BLaER1 (cell line): ENCODE measurements at regions not wholly inside any gene's neighbourhood (a gene's known extent, or its start where the extent isn't known, plus 50 kb on each side); places are given as distances from the start of the nearest gene placed in this dataset.
A peak's percentile ranks its signal among the peaks of the same experiment; 100 is the strongest.

Experiments used
- H3K27ac ChIP-seq: shearing (Covaris generic); formaldehyde crosslinking; 2 replicates; pipeline ENCODE4 v1.8.1; 2022
- H3K27me3 ChIP-seq: shearing (Covaris generic); formaldehyde crosslinking; 2 replicates; pipeline ENCODE4 v1.8.1; 2022
- H3K36me3 ChIP-seq: shearing (Covaris generic); formaldehyde crosslinking; 2 replicates; pipeline ENCODE4 v1.8.1; 2022
- H3K4me1 ChIP-seq: shearing (Covaris generic); formaldehyde crosslinking; 2 replicates; pipeline ENCODE4 v1.8.1; 2022
- H3K4me2 ChIP-seq: shearing (Covaris generic); formaldehyde crosslinking; 2 replicates; pipeline ENCODE4 v1.8.1; 2022
- H3K4me3 ChIP-seq: shearing (Covaris generic); formaldehyde crosslinking; 2 replicates; pipeline ENCODE4 v1.8.1; 2022
- H3K9ac ChIP-seq: shearing (Covaris generic); formaldehyde crosslinking; 2 replicates; pipeline ENCODE4 v1.8.1; 2022
- H3K9me3 ChIP-seq: shearing (Covaris generic); formaldehyde crosslinking; 2 replicates; pipeline ENCODE4 v1.8.1; 2022
- H4K20me1 ChIP-seq: shearing (Covaris generic); formaldehyde crosslinking; 2 replicates; pipeline ENCODE4 v1.8.1; 2022
- Cebpa-rat ChIP-seq: shearing (Covaris generic); IDR thresholded peaks from 2 replicates; pipeline ENCODE4 v1.8.1; 2022

GRCh38 chr1:244957122-244957521 is 92.8 kb upstream of the HNRNPU start:
- Histone ChIP-seq H3K9me3 (no peaks in the 10 kb centered on the region), H3K9ac (no peak overlapping the region), H3K36me3 (no peaks in the 10 kb centered on the region), H3K27ac (no peak overlapping the region), H3K4me3 (no peak overlapping the region), H3K4me2 (peak overlapping the region; percentile 65; the same call in 1 of the 2 replicates), H3K27me3 (no peaks in the 10 kb centered on the region), H3K4me1 (peaks cover 32% of the 10 kb centered on the region), H4K20me1 (no peaks in the 10 kb centered on the region)
- no peak for TF ChIP-seq Cebpa-rat

DNA sequence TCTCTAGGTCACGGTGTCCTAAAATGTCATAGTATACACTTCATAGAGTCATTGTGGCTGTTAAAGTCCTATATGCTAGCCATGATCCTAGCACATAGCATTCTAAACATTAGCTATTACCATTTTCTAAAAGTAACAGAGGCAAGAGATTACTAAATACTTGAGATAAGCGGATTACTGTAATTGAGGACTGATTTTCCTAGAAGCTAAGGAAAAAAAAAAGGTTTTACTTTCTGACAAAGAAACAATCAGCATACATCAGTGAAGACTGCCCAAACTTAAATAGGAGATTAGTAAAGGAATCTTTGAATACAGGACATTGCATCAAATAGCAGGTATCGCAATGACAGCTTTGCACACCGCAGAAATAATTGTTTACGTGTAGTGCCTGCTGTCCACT is 91.3 kb upstream of the HNRNPU start:
- Histone ChIP-seq H3K4me1 (peaks cover 32% of the 10 kb centered on the region), H3K27ac (no peak overlapping the region), H3K4me3 (no peak overlapping the region), H4K20me1 (no peaks in the 10 kb centered on the region), H3K27me3 (no peaks in the 10 kb centered on the region), H3K36me3 (no peaks in the 10 kb centered on the region), H3K9me3 (no peaks in the 10 kb centered on the region), H3K4me2 (no peak overlapping the region), H3K9ac (no peak overlapping the region)
- TF ChIP-seq Cebpa-rat = no peak

- Histone ChIP-seq H3K36me3 (no peaks in the 10 kb centered on the region), H3K9ac (no peak overlapping the region), H3K4me2 (peak overlapping the region; percentile 34), H3K27ac (no peak overlapping the region), H3K4me1 (peaks cover 32% of the 10 kb centered on the region), H4K20me1 (no peaks in the 10 kb centered on the region), H3K4me3 (no peak overlapping the region), H3K27me3 (no peaks in the 10 kb centered on the region), H3K9me3 (no peaks in the 10 kb centered on the region)
- no peak for TF ChIP-seq Cebpa-rat
These were observed 90.0 kb upstream of the HNRNPU start for GRCh38 chr1:244954359-244954758.

DNA sequence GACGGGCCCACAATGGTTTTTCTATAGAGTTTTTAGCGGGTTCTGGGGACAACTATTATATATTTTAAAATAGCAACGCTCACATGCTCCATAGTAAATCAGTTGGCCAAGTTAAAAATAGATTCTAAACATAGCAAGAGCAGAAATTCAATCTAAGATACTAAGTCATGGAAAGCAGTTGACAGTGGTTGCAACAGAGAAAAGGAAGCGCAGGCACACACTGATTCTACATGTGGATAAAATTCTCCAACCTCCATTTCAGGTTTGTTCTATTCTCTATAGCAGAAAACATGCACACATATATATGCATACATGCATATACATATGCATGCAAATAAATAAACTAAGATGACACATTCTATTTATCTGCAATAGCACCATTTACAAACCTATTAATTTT is 89.6 kb upstream of the HNRNPU start:
- Histone ChIP-seq H3K27ac (no peak overlapping the region), H3K9me3 (no peaks in the 10 kb centered on the region), H3K4me2 (peak overlapping the region; percentile 34), H3K4me1 (peaks cover 32% of the 10 kb centered on the region), H3K27me3 (no peaks in the 10 kb centered on the region), H3K9ac (no peak overlapping the region), H4K20me1 (no peaks in the 10 kb centered on the region), H3K36me3 (no peaks in the 10 kb centered on the region), H3K4me3 (no peak overlapping the region)
- TF ChIP-seq Cebpa-rat = no peak

DNA sequence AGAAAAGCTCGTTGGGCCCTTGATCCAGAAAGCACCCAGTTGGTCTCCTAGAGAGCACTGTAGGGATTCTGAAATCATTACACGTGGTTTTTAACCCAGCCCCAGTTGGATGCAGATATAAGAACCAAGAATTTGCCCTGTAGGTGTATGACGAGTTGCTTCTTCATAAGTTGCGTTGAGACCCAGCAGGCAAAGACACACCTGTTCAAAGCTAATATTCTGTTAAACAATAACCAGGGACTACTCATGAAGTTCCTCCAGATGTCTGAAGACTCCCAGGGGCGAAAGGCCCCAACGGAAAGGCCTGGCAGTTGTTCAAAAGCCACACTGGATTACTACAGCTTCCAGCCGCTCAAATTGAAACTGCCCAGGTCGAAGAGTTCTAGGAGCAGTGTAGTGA is 88.6 kb upstream of the HNRNPU start:
- Histone ChIP-seq H3K27ac (no peak overlapping the region), H3K9me3 (no peaks in the 10 kb centered on the region), H3K4me1 (peaks cover 28% of the 10 kb centered on the region), H3K4me2 (peak overlapping the region; percentile 34), H3K27me3 (no peaks in the 10 kb centered on the region), H3K9ac (no peak overlapping the region), H4K20me1 (no peaks in the 10 kb centered on the region), H3K4me3 (no peak overlapping the region), H3K36me3 (no peaks in the 10 kb centered on the region)
- TF ChIP-seq Cebpa-rat = no peak

DNA sequence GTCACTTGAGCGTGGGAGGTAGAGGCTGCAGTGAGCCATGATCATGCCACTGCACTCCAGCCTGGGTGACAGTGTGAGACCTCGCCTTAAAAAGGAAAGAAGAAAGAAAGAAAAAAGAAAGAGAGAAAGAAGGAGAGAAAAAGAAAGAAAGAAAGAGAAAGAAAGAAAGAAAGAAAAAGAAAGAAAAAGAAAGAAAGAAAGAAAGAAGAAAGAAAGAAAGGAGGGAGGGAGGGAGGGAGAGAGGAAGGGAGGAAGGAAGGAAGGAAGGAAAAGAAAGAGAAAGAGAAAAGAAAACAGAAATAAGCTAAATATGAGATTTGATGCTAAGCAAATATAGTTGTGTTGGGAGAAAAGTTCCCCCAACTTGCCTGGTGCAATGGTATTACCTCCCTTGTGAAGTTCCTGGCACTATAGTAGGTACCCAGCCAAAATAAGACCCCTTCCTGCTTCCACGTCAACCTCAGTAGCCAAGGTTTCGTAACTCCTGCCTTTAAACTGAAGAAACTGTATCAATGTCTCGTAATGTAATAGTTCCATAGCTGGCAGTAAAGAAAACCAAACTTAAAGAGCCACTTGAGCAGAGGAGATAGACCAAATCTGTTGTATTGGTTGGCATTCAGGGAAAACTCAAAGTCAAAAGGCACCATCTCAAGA is 88.1 kb upstream of the HNRNPU start:
- H3K27ac ChIP-seq = no peak overlapping the region
- peak overlapping the region; percentile 34 for H3K4me2 ChIP-seq
- H3K27me3 ChIP-seq = no peaks in the 10 kb centered on the region
- no peaks in the 10 kb centered on the region for H4K20me1 ChIP-seq
- peaks cover 23% of the 10 kb centered on the region for H3K4me1 ChIP-seq
- H3K9ac ChIP-seq = no peak overlapping the region
- H3K36me3 ChIP-seq = no peaks in the 10 kb centered on the region
- no peak for TF ChIP-seq Cebpa-rat
- no peak overlapping the region for H3K4me3 ChIP-seq
- no peaks in the 10 kb centered on the region for H3K9me3 ChIP-seq

- H3K4me1 ChIP-seq = peaks cover 10% of the 10 kb centered on the region
- H3K27ac ChIP-seq = no peak overlapping the region
- H3K27me3 ChIP-seq = no peaks in the 10 kb centered on the region
- no peaks in the 10 kb centered on the region for H3K36me3 ChIP-seq
- no peak for TF ChIP-seq Cebpa-rat
- no peaks in the 10 kb centered on the region for H4K20me1 ChIP-seq
- H3K4me3 ChIP-seq = no peak overlapping the region
- no peak overlapping the region for H3K9ac ChIP-seq
- no peaks in the 10 kb centered on the region for H3K9me3 ChIP-seq
- no peak overlapping the region for H3K4me2 ChIP-seq
These were observed 84.1 kb upstream of the HNRNPU start for GRCh38 chr1:244948416-244948815.

DNA sequence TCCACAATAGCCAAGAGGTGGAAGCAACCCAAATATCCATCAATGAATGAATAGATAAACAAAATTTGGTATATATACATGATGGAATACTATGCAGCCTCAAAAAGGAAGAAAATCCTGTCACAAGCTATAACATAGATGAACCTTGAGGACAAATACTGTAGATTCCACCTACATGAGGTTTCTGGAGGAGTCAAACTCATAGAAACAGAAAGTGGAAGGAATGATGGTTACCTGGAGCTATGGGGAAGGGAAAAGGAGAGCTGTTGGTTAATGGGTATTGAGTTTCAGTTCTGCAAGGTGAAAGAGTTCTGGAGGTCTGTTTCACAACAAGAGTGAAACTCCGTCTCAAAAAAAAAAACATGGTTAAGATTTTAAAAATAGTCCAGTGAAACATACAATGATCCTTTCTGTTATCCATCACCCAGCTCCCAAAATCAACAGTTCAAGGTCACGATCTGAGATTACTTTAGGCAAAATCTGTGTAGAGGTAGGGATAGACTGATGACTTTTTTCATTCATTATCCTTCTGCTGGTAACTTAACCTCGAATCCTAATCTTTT is 80.8 kb upstream of the HNRNPU start:
- H3K9me3 ChIP-seq = no peaks in the 10 kb centered on the region
- H3K27ac ChIP-seq = no peak overlapping the region
- H3K36me3 ChIP-seq = no peaks in the 10 kb centered on the region
- H3K27me3 ChIP-seq = no peaks in the 10 kb centered on the region
- H4K20me1 ChIP-seq = no peaks in the 10 kb centered on the region
- no peak overlapping the region for H3K4me3 ChIP-seq
- no peak for TF ChIP-seq Cebpa-rat
- H3K9ac ChIP-seq = no peak overlapping the region
- no peak overlapping the region for H3K4me2 ChIP-seq
- H3K4me1 ChIP-seq = peaks cover 4% of the 10 kb centered on the region

GRCh38 chr1:244941121-244941520 is 76.8 kb upstream of the HNRNPU start:
- H3K9me3 ChIP-seq = no peaks in the 10 kb centered on the region
- TF ChIP-seq Cebpa-rat = no peak
- no peak overlapping the region for H3K4me2 ChIP-seq
- no peak overlapping the region for H3K27ac ChIP-seq
- H3K36me3 ChIP-seq = no peaks in the 10 kb centered on the region
- no peak overlapping the region for H3K4me3 ChIP-seq
- H3K27me3 ChIP-seq = no peaks in the 10 kb centered on the region
- no peak overlapping the region for H3K9ac ChIP-seq
- no peaks in the 10 kb centered on the region for H4K20me1 ChIP-seq
- H3K4me1 ChIP-seq = peaks cover 11% of the 10 kb centered on the region

DNA sequence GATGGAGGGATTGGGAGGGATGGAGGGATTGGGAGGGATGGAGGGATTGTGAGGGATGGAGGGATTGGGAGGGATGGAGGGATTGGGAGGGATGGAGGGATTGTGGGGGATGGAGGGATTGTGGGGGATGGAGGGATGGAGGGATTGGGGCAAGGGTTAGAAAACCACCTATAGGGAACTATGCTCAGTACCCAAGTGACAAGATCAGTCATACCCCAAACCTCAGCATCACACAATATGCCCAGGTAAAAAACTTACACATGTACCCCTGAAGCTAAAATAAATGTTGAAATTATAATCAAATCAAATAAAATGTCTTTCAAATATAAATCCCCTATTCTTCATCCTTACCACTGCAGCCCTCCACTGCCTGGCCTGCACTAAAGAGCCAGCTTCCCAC is 72.8 kb upstream of the HNRNPU start:
- no peaks in the 10 kb centered on the region for H3K27me3 ChIP-seq
- no peak overlapping the region for H3K4me3 ChIP-seq
- no peak overlapping the region for H3K9ac ChIP-seq
- TF ChIP-seq Cebpa-rat = no peak
- no peak overlapping the region for H3K27ac ChIP-seq
- peaks cover 11% of the 10 kb centered on the region for H3K4me1 ChIP-seq
- no peak overlapping the region for H3K4me2 ChIP-seq
- H4K20me1 ChIP-seq = no peaks in the 10 kb centered on the region
- H3K36me3 ChIP-seq = no peaks in the 10 kb centered on the region
- H3K9me3 ChIP-seq = no peaks in the 10 kb centered on the region
